Vagina (tissue), 2 donors: ENCODE measurements at regions not wholly inside any gene's neighbourhood (a gene's known extent, or its start where the extent isn't known, plus 50 kb on each side); places are given as distances from the start of the nearest gene placed in this dataset.

ENCODE experiments used
- POLR2A ChIP-seq, 2 donors: fragments of 450-650 bp; IDR thresholded peaks; one replicate each; pipeline ENCODE4 v1.6.1; 2017; ENCODE audit warnings: antibody characterized with exemption in 2 of 2, mild to moderate bottlenecking in 2 of 2, moderate library complexity in 2 of 2
- POLR2AphosphoS5 ChIP-seq, 2 donors: sonication (generic); formaldehyde crosslinking; IDR thresholded peaks; one replicate each; pipeline ENCODE4 v1.9.0; 2017; ENCODE audit warnings: antibody characterized with exemption in 2 of 2, mild to moderate bottlenecking in 2 of 2, low read depth in 1 of 2; ENCODE audit not compliant: insufficient read depth in 1 of 2
- TF ChIP-seq, protein P1 (sequence below), 3 experiments: fragments of 450-650 bp in 2 of 3; fragments of 200-600 bp in 1 of 3; sonication (generic) in 1 of 3; IDR thresholded peaks; one replicate each; pipeline ENCODE4 v1.5.1; 2017 to 2019; ENCODE audit warnings: antibody characterized with exemption in 3 of 3, mild to moderate bottlenecking in 2 of 3, moderate library complexity in 2 of 3

DNA sequence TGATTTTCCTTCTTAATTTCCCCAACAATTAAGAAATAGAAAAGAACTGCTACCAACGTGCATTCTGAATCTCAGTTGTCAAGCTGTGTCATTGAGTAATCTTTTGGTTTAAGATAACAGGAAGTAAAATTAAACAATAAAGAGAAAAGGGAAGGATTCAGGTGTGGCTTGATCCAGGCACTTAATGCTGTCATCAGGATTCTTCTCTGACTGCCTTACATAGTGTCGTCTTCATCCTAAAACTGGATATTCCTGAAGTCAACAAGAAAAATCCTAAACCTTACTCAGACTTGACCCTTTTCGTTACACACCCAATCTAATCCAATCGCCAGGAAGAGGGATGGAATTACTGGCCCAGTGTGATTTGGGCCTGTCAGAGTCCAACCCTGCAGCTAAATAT, 443.8 kb downstream of the MED13L start:
- TF ChIP-seq, protein P1, sequence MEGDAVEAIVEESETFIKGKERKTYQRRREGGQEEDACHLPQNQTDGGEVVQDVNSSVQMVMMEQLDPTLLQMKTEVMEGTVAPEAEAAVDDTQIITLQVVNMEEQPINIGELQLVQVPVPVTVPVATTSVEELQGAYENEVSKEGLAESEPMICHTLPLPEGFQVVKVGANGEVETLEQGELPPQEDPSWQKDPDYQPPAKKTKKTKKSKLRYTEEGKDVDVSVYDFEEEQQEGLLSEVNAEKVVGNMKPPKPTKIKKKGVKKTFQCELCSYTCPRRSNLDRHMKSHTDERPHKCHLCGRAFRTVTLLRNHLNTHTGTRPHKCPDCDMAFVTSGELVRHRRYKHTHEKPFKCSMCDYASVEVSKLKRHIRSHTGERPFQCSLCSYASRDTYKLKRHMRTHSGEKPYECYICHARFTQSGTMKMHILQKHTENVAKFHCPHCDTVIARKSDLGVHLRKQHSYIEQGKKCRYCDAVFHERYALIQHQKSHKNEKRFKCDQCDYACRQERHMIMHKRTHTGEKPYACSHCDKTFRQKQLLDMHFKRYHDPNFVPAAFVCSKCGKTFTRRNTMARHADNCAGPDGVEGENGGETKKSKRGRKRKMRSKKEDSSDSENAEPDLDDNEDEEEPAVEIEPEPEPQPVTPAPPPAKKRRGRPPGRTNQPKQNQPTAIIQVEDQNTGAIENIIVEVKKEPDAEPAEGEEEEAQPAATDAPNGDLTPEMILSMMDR (IDR thresholded peaks at IDR 0.05): no peak
- TF ChIP-seq POLR2A (IDR thresholded peaks at IDR 0.05) (no peak), POLR2AphosphoS5 (IDR thresholded peaks at IDR 0.05; ENCODE audit: insufficient read depth in 1 of 2, low read depth in 1 of 2) (no peak)
